ENCODE measurements at regions not wholly inside any gene's neighbourhood (a gene's known extent, or its start where the extent isn't known, plus 50 kb on each side); places are given as distances from the start of the nearest gene placed in this dataset.

GRCh38 chr6:170212956-170213636 is 77.8 kb downstream of the DLL1 start:
- DNase-seq = no peak

- DNase-seq = no peak
These were observed 78.7 kb downstream of the DLL1 start for GRCh38 chr6:170212051-170212756.

- no peak for DNase-seq
These were observed 79.4 kb downstream of the DLL1 start for GRCh38 chr6:170211404-170212025.

DNA sequence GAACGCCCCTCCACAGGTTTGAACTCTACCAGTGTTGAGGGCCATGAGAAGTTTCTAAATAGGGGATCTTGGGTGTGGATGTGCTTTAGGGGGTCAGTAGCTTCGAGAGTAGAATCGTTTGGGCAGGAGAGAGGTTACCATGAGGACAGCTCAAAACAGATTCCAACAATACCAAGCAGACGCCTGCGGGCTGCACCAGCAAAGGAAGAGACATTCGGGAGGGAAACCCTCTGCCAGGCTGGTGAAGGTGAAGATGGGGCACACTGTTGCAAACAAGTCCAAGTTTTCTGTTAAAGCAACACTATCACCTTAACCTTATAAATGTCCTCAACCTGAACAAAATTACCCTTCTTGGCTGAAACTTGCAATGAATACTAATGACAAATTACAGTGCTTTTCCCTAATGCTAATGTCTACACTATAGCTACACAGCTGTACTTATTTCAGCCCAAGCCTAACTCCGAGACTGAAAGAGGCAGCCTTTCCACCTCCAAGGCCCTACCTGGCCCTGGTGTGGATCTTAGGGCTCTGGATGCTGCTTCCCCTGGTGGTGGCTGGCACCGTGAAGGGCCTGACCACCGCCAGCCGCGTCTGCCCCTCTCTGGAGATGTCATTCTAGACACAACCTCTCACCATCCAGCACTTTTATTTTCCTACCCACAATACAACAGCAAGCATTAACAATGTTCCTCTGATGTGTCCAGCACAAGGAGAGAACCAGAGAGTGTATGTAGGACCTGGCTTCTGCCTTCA is 80.1 kb downstream of the DLL1 start:
- no peak for DNase-seq

- DNase-seq = peak in 1 of 5 experiments; percentile 4
These were observed 80.9 kb downstream of the DLL1 start for GRCh38 chr6:170210026-170210390.

DNA sequence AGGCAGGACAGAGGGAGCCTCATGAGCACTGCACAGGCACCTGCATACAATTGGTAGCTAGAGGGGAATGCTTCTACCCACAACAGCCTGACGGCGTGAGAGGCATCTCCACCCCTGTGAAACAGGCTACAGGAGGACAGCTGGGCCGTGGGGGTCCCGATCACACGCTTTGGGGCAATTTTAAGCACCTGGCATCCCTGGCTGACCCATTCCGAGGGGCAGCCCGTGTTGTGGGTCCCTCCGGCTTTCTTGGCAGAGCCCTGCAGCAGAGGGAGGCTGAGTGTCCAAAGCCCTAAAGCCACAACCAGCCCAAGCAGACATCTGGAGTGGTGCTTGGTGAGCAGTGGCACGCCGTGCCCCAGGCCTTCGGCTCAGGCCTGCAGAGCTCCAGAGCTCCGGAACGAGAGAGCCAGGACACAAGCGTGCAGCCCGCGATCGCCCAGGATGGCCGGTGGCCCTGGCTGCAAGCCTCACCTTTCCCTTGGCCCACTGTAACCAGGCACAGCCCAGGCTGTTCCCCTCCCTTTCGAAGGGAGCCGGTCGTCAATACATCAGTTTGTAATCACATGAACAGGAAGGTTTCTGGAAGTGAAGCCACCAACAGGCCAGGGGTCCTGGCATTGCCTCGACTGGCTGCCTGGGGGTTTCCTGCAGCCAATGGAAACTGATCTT is 81.4 kb downstream of the DLL1 start:
- DNase-seq = no peak

GRCh38 chr6:170208651-170209353 is 82.1 kb downstream of the DLL1 start:
- DNase-seq = no peak

DNA sequence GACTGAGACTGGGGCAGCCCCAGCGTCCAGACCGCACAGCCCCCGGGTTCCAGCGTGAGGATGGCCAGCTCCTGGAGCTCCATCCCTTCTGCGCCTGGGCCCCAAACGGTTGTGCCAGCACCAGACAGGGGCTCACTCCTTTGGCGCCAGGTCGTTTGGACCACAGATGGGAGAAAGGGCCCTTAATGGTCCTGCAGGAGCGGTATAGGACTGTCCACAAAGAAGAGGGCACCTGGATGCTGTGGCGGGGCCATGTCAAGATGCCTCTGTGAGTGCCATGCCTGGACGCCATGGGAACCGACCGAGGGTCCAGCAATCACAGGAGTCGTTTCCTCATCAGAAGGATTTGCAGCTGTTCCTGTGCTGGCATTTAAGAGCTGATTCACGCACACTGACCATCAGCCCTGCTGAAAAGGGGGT is 82.7 kb downstream of the DLL1 start:
- DNase-seq = no peak

DNA sequence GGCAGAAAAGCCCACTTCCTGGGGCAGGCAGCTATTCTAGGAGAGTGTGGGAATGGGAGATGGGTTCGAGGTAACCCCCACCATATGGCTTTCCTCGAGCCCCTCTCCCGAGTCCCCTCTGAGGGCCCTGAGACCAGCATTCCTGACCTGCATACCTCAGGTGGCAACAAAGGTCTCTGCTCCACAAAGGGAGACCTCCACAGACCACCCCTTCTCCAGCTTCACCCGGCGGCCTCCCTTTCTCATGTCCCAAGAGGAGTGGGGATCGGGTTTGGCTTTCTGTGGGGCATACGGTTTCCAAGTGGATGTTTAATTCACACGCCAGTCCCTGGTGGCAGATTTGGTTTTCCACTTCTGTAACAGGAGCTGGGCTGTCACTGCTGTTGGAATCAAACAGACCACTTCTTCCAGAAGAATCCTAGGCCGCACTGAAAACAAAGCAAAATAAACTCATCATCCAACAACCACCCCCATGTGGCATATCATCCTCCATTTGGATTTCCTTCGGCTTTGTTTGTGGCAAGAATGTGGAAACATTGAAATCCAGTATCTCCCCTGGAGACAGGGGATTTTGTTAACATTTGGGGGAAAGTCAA is 83.2 kb downstream of the DLL1 start:
- no peak for DNase-seq

- no peak for DNase-seq
These were observed 83.9 kb downstream of the DLL1 start for GRCh38 chr6:170206851-170207431.

- DNase-seq = no peak
These were observed 84.6 kb downstream of the DLL1 start for GRCh38 chr6:170206317-170206621.

- DNase-seq = no peak
These were observed 85.2 kb downstream of the DLL1 start for GRCh38 chr6:170205534-170206316.

DNA sequence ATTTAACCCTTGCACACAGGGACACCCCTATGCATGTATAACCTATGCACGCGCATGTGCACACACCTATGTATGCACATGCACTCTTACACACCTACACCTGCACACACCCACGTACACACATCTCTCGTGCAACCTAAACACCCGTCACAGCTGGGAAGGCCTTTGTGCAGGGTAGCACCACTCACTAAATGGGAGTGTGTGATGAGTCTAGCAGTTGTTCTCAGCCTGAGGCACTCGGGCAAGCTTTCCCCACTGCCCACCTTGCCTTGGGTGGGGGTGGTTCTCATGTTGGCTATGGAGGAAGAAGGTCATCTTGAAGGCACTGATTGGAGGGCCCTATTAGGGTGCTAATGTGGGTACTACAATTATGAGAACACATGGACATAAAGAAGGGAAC is 85.8 kb downstream of the DLL1 start:
- DNase-seq = no peak

DNA sequence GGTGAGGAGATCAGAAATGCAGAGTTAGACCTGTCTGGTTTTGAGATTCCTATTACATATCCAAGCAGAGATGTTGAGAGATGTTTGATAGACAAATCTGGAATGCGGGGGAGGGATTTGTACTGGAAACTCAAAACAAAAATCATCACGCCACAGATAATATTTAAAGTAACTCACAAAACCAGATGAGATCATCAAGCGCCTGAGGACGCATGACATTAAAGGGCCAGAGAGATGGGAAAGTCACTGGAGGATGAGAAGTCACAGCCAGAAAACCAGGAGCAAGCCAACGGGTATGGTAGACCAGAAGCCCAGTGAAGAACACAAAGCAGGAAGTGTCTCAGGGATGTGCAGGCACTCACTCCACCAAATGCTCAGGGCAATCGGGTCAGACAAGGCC is 87.7 kb downstream of the DLL1 start:
- DNase-seq = no peak

DNA sequence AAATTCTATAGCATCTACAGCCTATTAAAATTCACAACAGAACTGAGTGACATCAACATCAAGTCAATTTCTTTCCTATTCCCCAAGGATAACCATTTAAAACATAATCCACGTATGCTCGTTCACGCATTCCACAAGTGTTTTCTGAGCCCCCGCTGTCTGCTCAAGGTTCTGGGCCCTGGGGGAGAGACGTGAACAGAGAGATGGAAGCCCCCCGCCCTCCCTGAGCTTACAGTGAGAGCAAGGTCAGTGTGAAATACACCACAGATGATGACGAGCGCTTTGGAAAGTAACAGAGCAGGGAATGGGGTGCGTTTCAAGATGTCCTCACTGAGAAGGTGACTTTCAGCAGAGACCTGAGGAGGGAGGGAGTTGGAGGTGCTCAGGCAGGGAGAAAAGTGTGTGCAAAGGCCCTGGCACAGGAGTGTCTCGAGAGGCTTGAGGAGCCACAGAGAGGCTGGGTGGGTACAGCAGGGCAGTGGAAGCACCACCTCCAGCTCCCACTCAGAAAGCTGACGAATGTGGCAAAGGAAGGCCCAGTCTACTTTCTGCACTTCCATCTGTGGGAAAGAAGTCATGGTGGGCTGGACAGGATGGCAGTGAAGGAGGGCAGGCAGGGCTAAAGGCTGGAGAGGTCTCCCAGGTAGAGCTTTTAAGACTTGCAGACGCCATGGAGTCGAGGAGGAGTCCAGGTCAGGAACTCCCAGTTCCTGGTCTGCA is 88.3 kb downstream of the DLL1 start:
- DNase-seq = no peak

GRCh38 chr6:170201361-170201760 is 89.5 kb downstream of the DLL1 start:
- no peak for DNase-seq

GRCh38 chr6:170200458-170200891 is 90.4 kb downstream of the DLL1 start:
- DNase-seq = no peak

DNA sequence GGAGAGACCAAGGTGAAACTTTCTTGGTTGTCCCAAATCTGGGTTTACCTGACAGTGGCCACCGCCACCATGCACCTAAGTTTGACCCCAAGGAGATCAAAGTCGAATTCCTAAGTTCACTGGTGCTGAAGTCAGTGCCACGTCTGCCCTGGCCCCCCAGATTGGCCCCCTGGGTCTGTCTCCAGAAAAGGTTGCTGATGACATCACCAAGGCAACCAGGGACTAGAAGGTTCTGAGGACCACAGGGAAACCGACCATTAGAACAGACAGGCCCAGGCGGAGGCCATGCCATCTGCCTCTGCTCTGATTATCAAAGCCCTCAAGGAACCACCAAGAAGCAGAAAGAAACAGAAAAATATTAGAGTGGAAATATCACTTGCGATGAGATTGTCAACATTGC is 91.2 kb downstream of the DLL1 start:
- DNase-seq = no peak

DNA sequence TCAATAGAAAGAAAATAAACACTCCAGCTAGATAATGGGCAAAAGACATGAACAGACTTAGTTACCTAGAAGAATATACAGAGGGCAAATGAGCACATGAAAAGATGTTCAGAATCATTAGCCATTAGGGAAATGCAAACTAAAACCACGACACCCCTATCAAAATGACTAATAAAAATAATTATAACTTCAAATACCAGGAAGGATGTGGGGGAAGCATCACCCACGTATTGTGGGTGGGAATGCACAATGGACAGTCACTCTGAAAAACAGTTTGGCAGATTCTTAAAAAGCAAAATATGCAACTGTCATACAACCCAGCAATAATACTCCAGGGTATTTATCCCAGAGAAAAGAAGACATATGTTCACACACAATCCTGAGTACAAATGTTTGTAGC is 92.6 kb downstream of the DLL1 start:
- DNase-seq = no peak

DNA sequence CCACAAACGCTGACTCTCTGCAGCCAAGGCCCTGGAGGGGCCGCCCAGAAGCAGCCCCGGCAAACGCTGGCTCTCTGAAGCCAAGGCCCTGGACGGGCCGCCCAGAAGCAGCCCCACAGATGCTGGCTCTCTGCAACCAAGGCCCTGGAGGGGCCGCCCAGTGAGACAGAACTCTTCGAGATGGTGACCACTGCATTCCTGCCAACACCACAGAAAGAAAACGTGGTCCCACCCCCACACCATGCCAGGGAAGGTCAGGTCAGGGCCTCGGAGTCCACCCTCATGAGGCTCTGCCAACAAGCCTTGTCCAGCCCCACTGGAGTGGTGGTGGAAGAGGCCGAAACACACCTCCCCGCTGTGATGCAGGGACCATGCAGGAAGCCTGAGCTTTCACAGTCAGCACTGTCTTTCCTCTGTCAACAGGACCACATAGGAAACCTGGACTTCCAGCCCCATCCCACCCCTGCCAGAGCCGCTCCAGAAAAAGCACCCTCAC is 97.5 kb downstream of the DLL1 start:
- no peak for DNase-seq
